SK-N-MC (cell line): ENCODE measurements at regions not wholly inside any gene's neighbourhood (a gene's known extent, or its start where the extent isn't known, plus 50 kb on each side); places are given as distances from the start of the nearest gene placed in this dataset.

Experiments used
- DNase-seq: peaks from one replicate; pipeline ENCODE4 v3.0.0-alpha.2; 2011; ENCODE audit warnings: low read depth, low spot score
- H3K27ac ChIP-seq: fragments of 200-600 bp; sonication (generic); 2 replicates; pipeline ENCODE4 v1.5.1; 2016; ENCODE audit warnings: mixed run types
- H3K36me3 ChIP-seq: fragments of 200-600 bp; sonication (generic); 2 replicates; pipeline ENCODE4 v1.6.1; 2017; ENCODE audit warnings: antibody characterized with exemption, low read length, mixed read lengths; ENCODE audit not compliant: insufficient read depth
- H3K4me3 ChIP-seq: fragments of 200-600 bp; sonication (generic); 2 replicates; pipeline ENCODE4 v1.5.1; 2016
- H3K9ac ChIP-seq: fragments of 200-600 bp; sonication (generic); 2 replicates; pipeline ENCODE4 v1.8.0; 2017; ENCODE audit warnings: mixed run types, mixed read lengths; ENCODE audit not compliant: insufficient read length
- H3K9me3 ChIP-seq: fragments of 200-600 bp; sonication (generic); 2 replicates; pipeline ENCODE4 v1.6.1; 2017; ENCODE audit warnings: low read depth, mild to moderate bottlenecking, antibody characterized with exemption, low read length, moderate library complexity, mixed read lengths
- EZH2 ChIP-seq: fragments of 200-600 bp; sonication (generic); IDR thresholded peaks from one replicate; pipeline ENCODE4 v1.6.1; 2017; ENCODE audit warnings: antibody characterized with exemption
- FOXP2 ChIP-seq: optimal IDR thresholded peaks from 2 replicates; pipeline ENCODE3; 2011; ENCODE audit warnings: mild to moderate bottlenecking, moderate library complexity; ENCODE audit not compliant: insufficient read depth; ENCODE audit errors: extremely low read length, control extremely low read depth
- POLR2AphosphoS5 ChIP-seq: IDR thresholded peaks from 2 replicates; pipeline ENCODE4 v1.6.1; 2012; ENCODE audit warnings: mild to moderate bottlenecking, low read depth, low read length, borderline replicate concordance

DNA sequence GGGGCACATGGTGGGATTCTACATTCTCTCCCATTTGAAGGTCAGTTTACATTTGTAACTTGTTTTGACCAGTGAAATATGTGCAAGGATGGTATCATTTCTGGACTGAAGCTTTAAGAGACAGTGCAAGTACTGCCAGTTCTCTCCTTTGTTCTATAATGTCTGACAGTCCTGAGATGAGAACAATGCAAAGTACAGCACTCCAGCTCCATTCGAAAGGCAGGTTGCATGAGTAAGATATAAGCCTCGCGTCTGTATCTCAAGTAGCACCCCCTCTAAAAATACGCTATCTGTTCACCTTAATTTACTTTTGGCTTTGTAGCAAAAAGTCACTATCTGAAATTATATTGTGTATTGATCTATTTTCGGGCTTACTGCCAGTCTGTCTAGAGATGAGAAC lies 1122.2 kb upstream of the TMEM132C start:
- H3K4me3 ChIP-seq = no peak overlapping the region
- no peak for DNase-seq

DNA sequence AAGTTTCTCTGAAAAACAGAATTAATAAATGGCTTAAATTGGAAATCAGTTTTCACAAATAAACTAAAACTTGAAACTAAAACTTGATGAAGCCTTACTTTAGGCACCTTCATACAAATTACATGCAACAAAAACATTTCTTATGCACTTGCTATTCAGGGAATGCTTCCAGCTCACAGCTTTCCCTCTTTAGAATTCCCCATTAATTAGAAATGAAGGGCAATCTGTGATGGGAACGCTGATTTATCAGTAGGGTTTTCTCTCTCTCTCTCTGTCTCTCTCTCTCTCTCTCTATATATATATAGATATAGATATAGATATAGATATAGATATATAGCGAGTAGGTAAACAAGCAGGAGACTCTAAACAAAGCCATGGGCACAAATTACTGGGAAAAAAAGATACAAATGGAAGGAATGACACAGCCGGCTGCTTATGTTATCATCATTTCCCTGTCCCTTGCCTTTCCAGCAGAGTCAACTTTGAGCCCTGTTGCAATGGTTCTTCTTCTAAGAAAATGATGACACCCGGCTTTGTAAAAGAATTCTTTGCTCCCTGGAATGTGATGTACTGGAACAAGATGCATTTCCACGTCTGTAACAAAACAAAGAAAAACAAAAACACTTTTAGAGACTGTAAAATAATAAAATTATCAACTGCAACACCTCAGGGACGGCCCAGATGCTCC lies 1121.6 kb upstream of the TMEM132C start:
- Histone ChIP-seq H3K9ac (no peak overlapping the region), H3K27ac (no peak overlapping the region), H3K9me3 (no peaks in the 10 kb centered on the region), H3K4me3 (peak overlapping the region; percentile 66), H3K36me3 (no peaks in the 10 kb centered on the region)
- no peak for DNase-seq
- no peak for TF ChIP-seq EZH2

More for the DNA sequence above, 1122.2 kb upstream of the TMEM132C start:
- no peaks in the 10 kb centered on the region for H3K9me3 ChIP-seq
- H3K27ac ChIP-seq = no peak overlapping the region
- no peak overlapping the region for H3K9ac ChIP-seq
- TF ChIP-seq EZH2 = no peak
- TF ChIP-seq POLR2AphosphoS5 = no peak
- TF ChIP-seq FOXP2 = no peak
- no peaks in the 10 kb centered on the region for H3K36me3 ChIP-seq

DNA sequence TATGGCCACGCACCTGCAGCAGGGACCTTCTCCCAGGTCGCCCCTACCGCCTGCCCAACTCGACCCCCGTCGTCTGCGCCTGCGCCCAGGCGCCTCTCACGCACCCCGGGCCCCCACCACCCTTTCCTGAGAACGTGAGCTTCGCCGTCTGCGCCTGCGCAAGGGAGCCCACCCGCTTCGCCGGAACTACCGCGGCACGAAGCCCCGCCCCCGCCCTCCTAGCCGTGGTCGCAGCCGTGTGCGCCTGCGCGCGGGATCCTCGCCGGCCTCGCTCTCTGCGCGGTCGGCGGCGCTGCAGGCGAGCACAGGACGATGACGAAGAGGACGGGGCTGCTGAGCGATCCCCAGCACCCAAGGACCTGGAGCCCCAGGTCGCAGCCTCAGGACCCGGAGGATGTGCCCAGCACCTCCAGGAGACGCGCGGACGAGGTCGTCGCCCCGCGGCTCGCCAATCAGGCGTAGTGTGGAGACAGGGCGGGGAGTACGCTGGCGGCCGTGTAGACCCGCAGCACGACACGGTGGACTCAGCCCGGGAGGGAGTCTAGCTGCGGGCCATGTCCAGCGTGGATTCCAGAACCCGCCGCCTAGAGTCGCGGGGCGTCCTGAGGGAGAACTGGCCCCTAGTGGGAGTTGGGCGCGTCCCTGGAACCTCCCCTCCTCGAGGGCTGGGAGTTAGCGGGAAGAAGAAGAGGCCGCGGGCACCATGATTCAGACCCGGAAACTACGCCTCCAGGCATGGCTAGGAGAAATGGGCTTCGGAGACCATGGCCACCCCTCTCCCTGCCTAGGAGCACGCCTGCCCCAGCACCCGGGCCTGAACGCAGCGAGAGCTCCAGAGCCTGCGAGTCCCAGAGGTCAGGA lies 1120.8 kb upstream of the TMEM132C start:
- Histone ChIP-seq H3K4me3 (peak overlapping the region; percentile 66), H3K9me3 (no peaks in the 10 kb centered on the region), H3K36me3 (no peaks in the 10 kb centered on the region), H3K9ac (no peak overlapping the region), H3K27ac (no peak overlapping the region)
- no peak for DNase-seq
- TF ChIP-seq POLR2AphosphoS5 = peak; percentile 50; the same call in 1 of the 2 replicates
- no peak for TF ChIP-seq EZH2

DNA sequence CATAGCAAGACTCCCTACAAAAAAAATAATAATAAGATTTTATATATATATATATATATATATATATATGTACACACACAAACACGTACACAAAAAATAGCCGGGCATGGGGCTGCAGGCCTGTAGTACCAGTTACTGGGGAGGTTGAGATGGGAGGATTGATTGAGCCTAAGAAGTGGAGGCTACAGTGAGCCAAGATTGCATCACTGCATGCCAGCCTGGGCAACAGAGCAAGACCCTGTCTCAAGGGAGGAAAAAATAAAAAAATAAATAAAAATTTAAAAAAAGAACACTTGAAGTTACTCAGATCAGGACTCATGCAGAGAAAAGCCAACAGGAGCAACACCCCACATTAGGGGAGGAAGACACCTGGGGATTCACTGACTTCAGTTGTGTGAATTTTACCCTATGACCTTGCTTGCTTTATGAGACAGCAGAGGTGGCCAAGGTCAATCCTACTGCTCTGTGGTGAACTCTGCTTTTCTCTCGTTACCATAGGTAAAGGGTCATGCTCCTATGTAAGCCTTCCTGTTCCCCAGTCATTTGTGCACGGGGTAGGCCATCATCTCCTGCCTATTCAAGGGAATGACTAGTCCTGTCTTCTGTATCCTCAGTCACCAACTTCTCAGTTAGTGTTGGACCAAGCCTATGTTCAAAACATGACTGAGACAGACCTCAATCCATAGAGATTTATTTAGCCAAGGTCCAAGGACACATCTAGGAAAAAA lies 1119.8 kb upstream of the TMEM132C start:
- TF ChIP-seq FOXP2 (no peak), POLR2AphosphoS5 (no peak), EZH2 (no peak)
- H3K27ac ChIP-seq = no peak overlapping the region
- H3K36me3 ChIP-seq = no peaks in the 10 kb centered on the region
- DNase-seq = no peak
- no peak overlapping the region for H3K4me3 ChIP-seq
- H3K9ac ChIP-seq = no peak overlapping the region
- H3K9me3 ChIP-seq = no peaks in the 10 kb centered on the region

DNA sequence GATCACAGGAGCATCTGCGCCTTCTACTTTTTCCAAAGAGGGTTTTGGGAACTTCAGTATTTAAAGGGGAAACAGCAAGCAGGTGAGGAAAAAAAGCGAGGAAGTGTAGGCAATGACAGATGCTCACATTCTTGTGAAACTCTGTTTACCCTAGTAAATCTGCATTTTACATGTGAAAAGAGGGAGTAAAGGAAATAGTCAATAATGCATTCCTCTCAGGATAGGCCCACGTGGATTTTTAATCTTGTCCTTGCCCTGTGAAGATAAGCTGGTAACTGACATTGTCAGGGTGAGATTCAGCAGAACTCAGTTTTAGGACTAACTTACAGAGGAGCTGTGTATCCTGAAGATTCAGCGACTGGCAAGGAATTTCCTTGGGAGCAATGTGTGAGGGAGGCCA lies 1119.2 kb upstream of the TMEM132C start:
- Histone ChIP-seq H3K36me3 (no peaks in the 10 kb centered on the region), H3K27ac (no peak overlapping the region), H3K9me3 (no peaks in the 10 kb centered on the region), H3K4me3 (no peak overlapping the region), H3K9ac (no peak overlapping the region)
- TF ChIP-seq POLR2AphosphoS5 (no peak), EZH2 (no peak), FOXP2 (no peak)
- no peak for DNase-seq

DNA sequence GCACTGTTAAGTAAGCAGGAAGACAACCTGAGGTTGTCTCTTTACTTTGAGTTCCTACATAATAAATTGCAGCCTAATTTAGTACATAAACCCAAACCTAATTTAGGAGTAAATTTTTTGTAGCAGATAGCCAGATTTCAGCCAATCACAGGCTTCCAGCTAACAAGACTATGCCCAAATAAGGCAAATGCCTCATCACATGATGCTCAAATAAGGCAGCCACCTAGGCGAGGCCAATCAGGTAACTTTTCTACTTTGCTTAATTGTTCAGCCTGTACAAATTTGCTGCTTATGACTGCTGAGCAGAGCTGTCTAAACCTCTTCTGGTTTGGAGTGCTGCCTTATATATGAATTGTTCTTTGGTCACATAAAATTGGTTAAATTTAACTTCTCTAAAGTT lies 1118.7 kb upstream of the TMEM132C start:
- Histone ChIP-seq H3K9me3 (no peaks in the 10 kb centered on the region), H3K27ac (no peak overlapping the region), H3K9ac (no peak overlapping the region), H3K4me3 (no peak overlapping the region), H3K36me3 (no peaks in the 10 kb centered on the region)
- no peak for TF ChIP-seq FOXP2
- no peak for TF ChIP-seq POLR2AphosphoS5
- TF ChIP-seq EZH2 = no peak
- DNase-seq = no peak

DNA sequence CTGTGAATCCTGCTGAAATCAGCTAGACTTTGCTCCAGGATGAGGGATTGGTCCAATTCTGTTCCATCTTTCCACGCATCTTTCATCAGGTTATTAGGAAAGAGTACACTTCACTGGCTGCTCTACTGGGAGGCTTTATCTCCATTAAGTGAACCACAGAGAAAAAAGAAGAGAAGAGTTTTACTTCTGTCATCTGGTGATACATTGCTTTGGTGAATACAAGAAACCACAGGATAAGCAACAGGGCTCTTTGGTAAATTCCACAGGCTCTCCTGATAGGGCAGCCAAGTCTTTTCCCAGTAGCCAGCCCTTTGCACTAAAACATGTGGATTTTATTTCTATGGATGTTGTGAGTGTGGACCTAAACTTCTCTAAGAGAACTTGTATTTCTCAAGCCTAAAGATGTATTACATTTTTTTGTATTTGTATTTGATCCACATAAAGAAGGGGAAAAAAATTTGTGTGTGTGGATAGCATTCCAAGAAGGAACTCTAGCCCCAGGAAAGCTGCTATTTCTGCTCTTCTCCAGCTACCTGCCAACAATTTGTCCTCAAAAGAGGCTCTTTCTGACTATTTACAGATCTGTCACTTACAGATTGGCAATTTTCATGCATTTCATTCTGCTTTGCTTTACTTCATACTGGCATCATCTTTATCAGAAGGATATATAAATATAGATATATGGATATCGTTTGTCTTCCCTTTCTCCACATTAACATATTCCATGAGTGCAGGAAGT lies 1117.6 kb upstream of the TMEM132C start:
- TF ChIP-seq FOXP2 = no peak
- no peak for TF ChIP-seq EZH2
- TF ChIP-seq POLR2AphosphoS5 = no peak
- Histone ChIP-seq H3K9me3 (no peaks in the 10 kb centered on the region), H3K36me3 (no peaks in the 10 kb centered on the region), H3K4me3 (no peak overlapping the region), H3K27ac (no peak overlapping the region), H3K9ac (no peak overlapping the region)
- peak; percentile 8 for DNase-seq

DNA sequence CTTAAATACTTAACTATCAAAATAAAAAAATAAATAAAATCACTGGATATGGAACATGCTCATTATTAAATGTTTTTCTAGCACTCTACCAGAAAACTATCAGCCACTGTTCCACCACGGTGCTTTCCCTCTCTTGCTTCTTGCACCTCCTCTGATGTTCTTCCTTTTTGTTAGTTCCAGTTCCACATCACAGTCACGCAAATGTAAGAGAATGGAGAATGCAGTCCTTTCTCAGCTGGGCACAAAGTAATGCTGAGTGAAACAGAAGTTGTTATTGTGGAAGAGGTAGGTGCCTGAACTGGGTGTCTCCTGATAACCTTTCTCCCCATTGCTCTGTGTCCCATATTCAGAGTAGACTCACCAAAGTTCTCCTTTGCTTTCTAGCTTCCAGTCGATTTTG lies 1116.9 kb upstream of the TMEM132C start:
- no peak overlapping the region for H3K9ac ChIP-seq
- DNase-seq = no peak
- no peaks in the 10 kb centered on the region for H3K36me3 ChIP-seq
- no peak overlapping the region for H3K4me3 ChIP-seq
- no peak overlapping the region for H3K27ac ChIP-seq
- H3K9me3 ChIP-seq = no peaks in the 10 kb centered on the region
- TF ChIP-seq EZH2 (no peak), FOXP2 (no peak), POLR2AphosphoS5 (no peak)
